Stomach (tissue), 4 donors: ENCODE measurements at regions not wholly inside any gene's neighbourhood (a gene's known extent, or its start where the extent isn't known, plus 50 kb on each side); places are given as distances from the start of the nearest gene placed in this dataset.

Experiments
- CTCF ChIP-seq, 7 experiments: fragments of 450-650 bp in 4 of 7; fragments of 200-600 bp in 3 of 7; sonication (generic) in 3 of 7; IDR thresholded peaks; one replicate each; pipeline ENCODE4 v1.5.1; 2016 to 2019; ENCODE audit warnings: antibody characterized with exemption in 7 of 7, control low read depth in 2 of 7, mild to moderate bottlenecking in 1 of 7
- EP300 ChIP-seq: sonication (generic); formaldehyde crosslinking; IDR thresholded peaks from one replicate; pipeline ENCODE4 v1.6.1; 2017; ENCODE audit warnings: antibody characterized with exemption
- POLR2A ChIP-seq, 4 donors: fragments of 450-650 bp; IDR thresholded peaks; one replicate each; pipeline ENCODE4 v1.6.1; 2016; ENCODE audit warnings: antibody characterized with exemption in 4 of 4, control low read depth in 2 of 4, mild to moderate bottlenecking in 1 of 4, moderate library complexity in 1 of 4
- POLR2AphosphoS5 ChIP-seq, 3 donors: sonication (generic); formaldehyde crosslinking; IDR thresholded peaks; one replicate each; pipeline ENCODE4 v1.6.1; 2016; ENCODE audit warnings: antibody characterized with exemption in 3 of 3

- TF ChIP-seq CTCF (IDR thresholded peaks at IDR 0.05) (no peak), EP300 (no peak), POLR2A (IDR thresholded peaks at IDR 0.05) (no peak), POLR2AphosphoS5 (IDR thresholded peaks at IDR 0.05) (no peak)
Observed at GRCh38 chr12:3973269-3973884, 100.2 kb upstream of the PARP11 start.
